Panc1 (cell line): ENCODE measurements at regions not wholly inside any gene's neighbourhood (a gene's known extent, or its start where the extent isn't known, plus 50 kb on each side); places are given as distances from the start of the nearest gene placed in this dataset.

Experiments
- ATAC-seq: fragments of 200-7000 bp; cut with Tn5 transposase; 2 replicates; pipeline ENCODE4 v1.9.1; 2020; ENCODE audit warnings: mild to moderate bottlenecking, moderate library complexity
- BruUV-seq: library from RNA; stranded (reverse); fragments of 400-500 nt; replicated peaks from 2 replicates; lab custom pipeline; 2021; lab: Mats Ljungman, UMichigan
- CTCF ChIA-PET: fragments of 300-600 bp; sonication (Branson Sonifier 250); formaldehyde crosslinking; loops from one replicate; lab custom pipeline; 2022; ENCODE audit warnings: antibody characterized with exemption; lab: Charles Lee
- POLR2A ChIA-PET: fragments of 300-600 bp; sonication (Branson Sonifier 250); formaldehyde crosslinking; loops from one replicate; lab custom pipeline; 2022; ENCODE audit warnings: antibody characterized with exemption; lab: Charles Lee
- DNase-seq: peaks from one replicate; pipeline ENCODE4 v3.0.0-alpha.2; 2010; ENCODE audit warnings: low read depth, low spot score
- H3K27ac ChIP-seq: 2 replicates; pipeline ENCODE4 v1.5.1; 2011; ENCODE audit warnings: mild to moderate bottlenecking, low read length, inconsistent platforms
- H3K27me3 ChIP-seq: fragments of 200-500 bp; sonication (Bioruptor generic); 2 replicates; pipeline ENCODE4 v1.6.0; 2014; ENCODE audit warnings: low read length, inconsistent platforms; ENCODE audit not compliant: control insufficient read depth, insufficient read depth
- H3K36me3 ChIP-seq: fragments of 200-500 bp; sonication (Bioruptor generic); 2 replicates; pipeline ENCODE4 v1.5.1; 2014; ENCODE audit warnings: inconsistent platforms, mild to moderate bottlenecking, low read length, moderate library complexity; ENCODE audit not compliant: control insufficient read depth, insufficient read depth
- H3K4me1 ChIP-seq: 2 replicates; pipeline ENCODE4 v1.5.1; 2011; ENCODE audit warnings: inconsistent platforms, mild to moderate bottlenecking, low read length, moderate library complexity; ENCODE audit not compliant: control insufficient read depth, insufficient read depth
- H3K4me3 ChIP-seq, 2 experiments: 2 replicates each; pipeline ENCODE4 v1.5.1; 2011 to 2012; ENCODE audit warnings: low read depth in 2 of 2, low read length in 2 of 2, mild to moderate bottlenecking in 2 of 2, inconsistent platforms in 1 of 2, moderate library complexity in 1 of 2
- H3K9me3 ChIP-seq: fragments of 200-500 bp; sonication (Bioruptor generic); 2 replicates; pipeline ENCODE4 v1.5.1; 2014; ENCODE audit warnings: low read depth, mild to moderate bottlenecking, inconsistent platforms, low read length, moderate library complexity; ENCODE audit not compliant: control insufficient read depth, insufficient read depth
- POLR2AphosphoS5 ChIP-seq: IDR thresholded peaks from 2 replicates; pipeline ENCODE4 v1.6.1; 2012; ENCODE audit warnings: mild to moderate bottlenecking, low read depth, low read length, moderate library complexity
- REST ChIP-seq, 2 experiments: IDR thresholded peaks; 2 replicates each; pipeline ENCODE4 v1.6.1; 2011 to 2012; ENCODE audit warnings: low read depth in 2 of 2, control low read depth in 1 of 2, low read length in 1 of 2, mild to moderate bottlenecking in 1 of 2, moderate library complexity in 1 of 2; ENCODE audit not compliant: insufficient read depth in 1 of 2
- SIN3A ChIP-seq: IDR thresholded peaks from 2 replicates; pipeline ENCODE4 v1.6.1; 2012; ENCODE audit warnings: low read depth, mild to moderate bottlenecking, low read length, moderate library complexity, borderline replicate concordance; ENCODE audit not compliant: insufficient read depth
- TCF7L2 ChIP-seq: IDR thresholded peaks from 2 replicates; pipeline ENCODE4 v1.6.1; 2011; ENCODE audit warnings: mild to moderate bottlenecking, low read depth, low read length, inconsistent platforms
- in situ Hi-C: cut with HindIII; loops from 2 replicates; pipeline ENCODE4 v1.10.0; 2016; ENCODE audit warnings: low sequenced_read_pairs, low pct_unique_long_range_greater_than_20kb
- intact Hi-C: fragments of 100-400 bp; cut with micrococcal nuclease; formaldehyde crosslinking; loops from one replicate; pipeline ENCODE4 v1.10.0; 2022; ENCODE audit not compliant: unreplicated experiment
- TF ChIP-seq, protein P1 (sequence below): fragments of 450-650 bp; IDR thresholded peaks from 2 replicates; pipeline ENCODE4 v1.5.1; 2017; ENCODE audit warnings: mild to moderate bottlenecking

GRCh38 chr22:34135749-34136148 lies 215.5 kb upstream of the LARGE1 start:
- no peak for ATAC-seq
- Histone ChIP-seq H3K27me3 (no peaks in the 10 kb centered on the region), H3K4me3 (no peak overlapping the region), H3K4me1 (no peaks in the 10 kb centered on the region), H3K36me3 (no peaks in the 10 kb centered on the region), H3K9me3 (no peaks in the 10 kb centered on the region), H3K27ac (no peak overlapping the region)
- POLR2A ChIA-PET: no interaction called here
- DNase-seq: no peak
- in situ Hi-C loops: no loop called here
- CTCF ChIA-PET: no interaction called here
- BruUV-seq: no TSS peak
- TF ChIP-seq, protein P1, sequence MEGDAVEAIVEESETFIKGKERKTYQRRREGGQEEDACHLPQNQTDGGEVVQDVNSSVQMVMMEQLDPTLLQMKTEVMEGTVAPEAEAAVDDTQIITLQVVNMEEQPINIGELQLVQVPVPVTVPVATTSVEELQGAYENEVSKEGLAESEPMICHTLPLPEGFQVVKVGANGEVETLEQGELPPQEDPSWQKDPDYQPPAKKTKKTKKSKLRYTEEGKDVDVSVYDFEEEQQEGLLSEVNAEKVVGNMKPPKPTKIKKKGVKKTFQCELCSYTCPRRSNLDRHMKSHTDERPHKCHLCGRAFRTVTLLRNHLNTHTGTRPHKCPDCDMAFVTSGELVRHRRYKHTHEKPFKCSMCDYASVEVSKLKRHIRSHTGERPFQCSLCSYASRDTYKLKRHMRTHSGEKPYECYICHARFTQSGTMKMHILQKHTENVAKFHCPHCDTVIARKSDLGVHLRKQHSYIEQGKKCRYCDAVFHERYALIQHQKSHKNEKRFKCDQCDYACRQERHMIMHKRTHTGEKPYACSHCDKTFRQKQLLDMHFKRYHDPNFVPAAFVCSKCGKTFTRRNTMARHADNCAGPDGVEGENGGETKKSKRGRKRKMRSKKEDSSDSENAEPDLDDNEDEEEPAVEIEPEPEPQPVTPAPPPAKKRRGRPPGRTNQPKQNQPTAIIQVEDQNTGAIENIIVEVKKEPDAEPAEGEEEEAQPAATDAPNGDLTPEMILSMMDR: no peak
- no peak for TF ChIP-seq POLR2AphosphoS5
- TF ChIP-seq SIN3A: no peak
- TF ChIP-seq TCF7L2: no peak
- TF ChIP-seq REST (IDR thresholded peaks at IDR 0.05; ENCODE audit: insufficient read depth in 1 of 2, low read depth in 2 of 2, low read length in 1 of 2): no peak
- intact Hi-C loops: no loop called here

DNA sequence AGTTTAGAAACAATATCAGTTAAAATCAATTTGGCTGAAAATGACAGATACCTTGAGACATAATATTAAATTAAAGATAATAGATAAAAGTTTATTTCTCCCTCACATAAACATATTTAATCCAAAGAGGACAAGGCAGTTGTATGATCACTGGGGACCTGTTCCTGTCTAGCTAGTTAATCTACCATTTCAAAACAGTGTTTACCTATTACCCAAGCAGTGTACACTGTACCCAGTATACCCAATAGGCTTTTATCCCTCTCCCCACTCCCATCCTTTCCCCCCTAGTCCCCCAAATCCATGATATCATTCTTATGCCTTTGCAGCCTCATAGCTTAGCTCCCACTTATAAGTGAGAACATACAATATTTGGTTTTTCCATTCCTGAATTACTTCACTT lies 229.7 kb upstream of the LARGE1 start:
- Histone ChIP-seq H3K4me1 (no peaks in the 10 kb centered on the region), H3K36me3 (no peaks in the 10 kb centered on the region), H3K9me3 (no peaks in the 10 kb centered on the region), H3K27ac (no peak overlapping the region), H3K4me3 (no peak overlapping the region), H3K27me3 (no peaks in the 10 kb centered on the region)
- TF ChIP-seq TCF7L2 (no peak), POLR2AphosphoS5 (no peak), SIN3A (no peak), REST (IDR thresholded peaks at IDR 0.05; ENCODE audit: insufficient read depth in 1 of 2, low read depth in 2 of 2, low read length in 1 of 2) (no peak)
- TF ChIP-seq, protein P1: no peak
- POLR2A ChIA-PET: no interaction called here
- in situ Hi-C loops (no loop called here), intact Hi-C loops (no loop called here)
- DNase-seq (no peak), ATAC-seq (no peak)
- BruUV-seq: no TSS peak
- CTCF ChIA-PET: no interaction called here
